GM19239 (cell line): ENCODE measurements at regions not wholly inside any gene's neighbourhood (a gene's known extent, or its start where the extent isn't known, plus 50 kb on each side); places are given as distances from the start of the nearest gene placed in this dataset.

ENCODE experiments used
- DNase-seq: peaks from one replicate; pipeline ENCODE4 v3.0.0; 2011; ENCODE audit warnings: low spot score; ENCODE audit not compliant: insufficient read length
- FAIRE-seq: peaks from 2 replicates; lab custom pipeline; 2011; peaks lifted over from hg19 to GRCh38; lab: Jason Lieb, UNC

GRCh38 chr20:7656687-7657467 lies 283.4 kb downstream of the HAO1 start:
- DNase-seq, result no peak
- FAIRE-seq, result no peak

- FAIRE-seq, result no peak
- no peak for DNase-seq
Measured at GRCh38 chr20:7657569-7657968, 282.7 kb downstream of the HAO1 start.

- no peak for DNase-seq
Measured at GRCh38 chr20:7660165-7660564, 280.1 kb downstream of the HAO1 start.

GRCh38 chr20:7665376-7665775 lies 274.9 kb downstream of the HAO1 start:
- FAIRE-seq, result no peak
- DNase-seq, result no peak

More at GRCh38 chr20:7660165-7660564, 280.1 kb downstream of the HAO1 start:
- FAIRE-seq, result no peak

GRCh38 chr20:7667194-7667593 lies 273.1 kb downstream of the HAO1 start:
- DNase-seq (no peak), FAIRE-seq (no peak)

GRCh38 chr20:7672571-7672970 lies 267.7 kb downstream of the HAO1 start:
- DNase-seq, result no peak

GRCh38 chr20:7673841-7674240 lies 266.4 kb downstream of the HAO1 start:
- no peak for FAIRE-seq
- DNase-seq, result no peak

More at GRCh38 chr20:7672571-7672970, 267.7 kb downstream of the HAO1 start:
- FAIRE-seq, result no peak

GRCh38 chr20:7682916-7683315 lies 257.3 kb downstream of the HAO1 start:
- DNase-seq (no peak), FAIRE-seq (no peak)

- DNase-seq (no peak), FAIRE-seq (no peak)
Measured at GRCh38 chr20:7687065-7687464, 253.2 kb downstream of the HAO1 start.

GRCh38 chr20:7689151-7689550 lies 251.1 kb downstream of the HAO1 start:
- no peak for DNase-seq
- no peak for FAIRE-seq

- DNase-seq (no peak), FAIRE-seq (no peak)
Measured at GRCh38 chr20:7691647-7692269, 248.5 kb downstream of the HAO1 start.

- DNase-seq (no peak), FAIRE-seq (no peak)
Measured at GRCh38 chr20:7692478-7692877, 247.8 kb downstream of the HAO1 start.

GRCh38 chr20:7693761-7694160 lies 246.5 kb downstream of the HAO1 start:
- DNase-seq (no peak), FAIRE-seq (no peak)

GRCh38 chr20:7695051-7695495 lies 245.2 kb downstream of the HAO1 start:
- FAIRE-seq (no peak), DNase-seq (no peak)

- FAIRE-seq (no peak), DNase-seq (no peak)
Measured at GRCh38 chr20:7695635-7696034, 244.6 kb downstream of the HAO1 start.

GRCh38 chr20:7696311-7696710 lies 243.9 kb downstream of the HAO1 start:
- DNase-seq, result no peak
- no peak for FAIRE-seq

- no peak for FAIRE-seq
- DNase-seq, result no peak
Measured at GRCh38 chr20:7702141-7702540, 238.1 kb downstream of the HAO1 start.

GRCh38 chr20:7703551-7703961 lies 236.7 kb downstream of the HAO1 start:
- no peak for DNase-seq
- no peak for FAIRE-seq

GRCh38 chr20:7703996-7704395 lies 236.3 kb downstream of the HAO1 start:
- FAIRE-seq, result no peak
- DNase-seq, result no peak

- DNase-seq (no peak), FAIRE-seq (no peak)
Measured at GRCh38 chr20:7708112-7708511, 232.1 kb downstream of the HAO1 start.

- no peak for FAIRE-seq
- no peak for DNase-seq
Measured at GRCh38 chr20:7708782-7709181, 231.5 kb downstream of the HAO1 start.

GRCh38 chr20:7710440-7710839 lies 229.8 kb downstream of the HAO1 start:
- DNase-seq (no peak), FAIRE-seq (no peak)
